BE2C (cell line): ENCODE measurements at regions not wholly inside any gene's neighbourhood (a gene's known extent, or its start where the extent isn't known, plus 50 kb on each side); places are given as distances from the start of the nearest gene placed in this dataset.
A peak's percentile ranks its signal among the peaks of the same experiment; 100 is the strongest.

Experiments
- DNase-seq: peaks from one replicate; pipeline ENCODE4 v3.0.0-alpha.2; 2020
- H3K27me3 ChIP-seq: fragments of 250-450 bp; sonication (Bioruptor Pico); 2 replicates; pipeline ENCODE4 v1.5.1; 2020; ENCODE audit warnings: mild to moderate bottlenecking
- H3K36me3 ChIP-seq: fragments of 250-450 bp; sonication (Bioruptor Pico); 2 replicates; pipeline ENCODE4 v1.5.1; 2020; ENCODE audit warnings: mild to moderate bottlenecking
- H3K4me1 ChIP-seq: fragments of 250-450 bp; sonication (Bioruptor Pico); 2 replicates; pipeline ENCODE4 v1.5.1; 2020
- H3K4me3 ChIP-seq: 2 replicates; pipeline ENCODE4 v1.5.1; 2011; ENCODE audit warnings: low read depth, low read length
- H3K9me3 ChIP-seq: fragments of 250-450 bp; sonication (Bioruptor Pico); 2 replicates; pipeline ENCODE4 v1.5.1; 2020
- CTCF ChIP-seq: IDR thresholded peaks from 2 replicates; pipeline ENCODE4 v1.5.1; 2012; ENCODE audit warnings: mild to moderate bottlenecking, low read depth, low read length

- no peak for TF ChIP-seq CTCF
- no peaks in the 10 kb centered on the region for H3K4me1 ChIP-seq
- no peak for DNase-seq
- H3K27me3 ChIP-seq, result no peaks in the 10 kb centered on the region
- no peak overlapping the region for H3K4me3 ChIP-seq
- H3K36me3 ChIP-seq, result no peaks in the 10 kb centered on the region
- H3K9me3 ChIP-seq, result no peaks in the 10 kb centered on the region
These were observed 1455.9 kb downstream of the ADGRL3 start for GRCh38 chr4:62656006-62656405.

- no peaks in the 10 kb centered on the region for H3K9me3 ChIP-seq
- peak; percentile 16 for DNase-seq
These were observed 1444.2 kb downstream of the ADGRL3 start for GRCh38 chr4:62644372-62644771.

GRCh38 chr4:62640296-62640695 is 1440.2 kb downstream of the ADGRL3 start:
- TF ChIP-seq CTCF, result no peak
- no peak for DNase-seq
- no peaks in the 10 kb centered on the region for H3K4me1 ChIP-seq
- no peaks in the 10 kb centered on the region for H3K36me3 ChIP-seq
- no peaks in the 10 kb centered on the region for H3K27me3 ChIP-seq
- no peak overlapping the region for H3K4me3 ChIP-seq
- H3K9me3 ChIP-seq, result no peaks in the 10 kb centered on the region

More at GRCh38 chr4:62644372-62644771, 1444.2 kb downstream of the ADGRL3 start:
- Histone ChIP-seq H3K36me3 (no peaks in the 10 kb centered on the region), H3K4me3 (no peak overlapping the region), H3K27me3 (no peaks in the 10 kb centered on the region), H3K4me1 (no peaks in the 10 kb centered on the region)
- peak; percentile 47 for TF ChIP-seq CTCF

GRCh38 chr4:62627671-62628070 is 1427.5 kb downstream of the ADGRL3 start:
- TF ChIP-seq CTCF, result no peak
- Histone ChIP-seq H3K36me3 (no peaks in the 10 kb centered on the region), H3K4me3 (no peak overlapping the region), H3K27me3 (no peaks in the 10 kb centered on the region), H3K4me1 (no peaks in the 10 kb centered on the region), H3K9me3 (no peaks in the 10 kb centered on the region)
- no peak for DNase-seq

- Histone ChIP-seq H3K4me1 (no peaks in the 10 kb centered on the region), H3K4me3 (no peak overlapping the region), H3K9me3 (no peaks in the 10 kb centered on the region), H3K36me3 (no peaks in the 10 kb centered on the region), H3K27me3 (no peaks in the 10 kb centered on the region)
- no peak for TF ChIP-seq CTCF
- no peak for DNase-seq
These were observed 1427.0 kb downstream of the ADGRL3 start for GRCh38 chr4:62627141-62627540.

- TF ChIP-seq CTCF, result no peak
- H3K4me3 ChIP-seq, result no peak overlapping the region
- no peaks in the 10 kb centered on the region for H3K36me3 ChIP-seq
- DNase-seq, result no peak
- H3K4me1 ChIP-seq, result no peaks in the 10 kb centered on the region
- H3K27me3 ChIP-seq, result no peaks in the 10 kb centered on the region
- H3K9me3 ChIP-seq, result no peaks in the 10 kb centered on the region; the same call in 1 of the 2 replicates
These were observed 1422.0 kb downstream of the ADGRL3 start for GRCh38 chr4:62622089-62622488.
